Mesenchymal stem cell (in vitro differentiated cells and primary cell): ENCODE measurements at regions not wholly inside any gene's neighbourhood (a gene's known extent, or its start where the extent isn't known, plus 50 kb on each side); places are given as distances from the start of the nearest gene placed in this dataset.

ENCODE experiments used
- DNase-seq: peaks from one replicate; pipeline ENCODE4 v3.0.0-alpha.2; 2013
- H2AFZ ChIP-seq: one replicate; pipeline ENCODE4 v1.6.1; 2013; ENCODE audit warnings: low read depth, mild to moderate bottlenecking, control low read depth, inconsistent platforms, low read length, moderate library complexity
- H2AK5ac ChIP-seq: 2 replicates; pipeline ENCODE4 v1.6.1; 2013; ENCODE audit warnings: low read length, moderate library complexity, mild to moderate bottlenecking, inconsistent platforms; ENCODE audit not compliant: severe bottlenecking
- H2BK120ac ChIP-seq: one replicate; pipeline ENCODE4 v1.6.1; 2013; ENCODE audit warnings: low read depth, mild to moderate bottlenecking, inconsistent platforms, low read length, moderate library complexity
- H2BK12ac ChIP-seq, 2 experiments: one replicate each; pipeline ENCODE4 v1.6.1; 2013; ENCODE audit warnings: inconsistent platforms in 2 of 2, low read length in 2 of 2, mild to moderate bottlenecking in 2 of 2, moderate library complexity in 2 of 2, control low read depth in 1 of 2
- H2BK15ac ChIP-seq: one replicate; pipeline ENCODE4 v1.6.1; 2013; ENCODE audit warnings: mild to moderate bottlenecking, low read depth, inconsistent platforms; ENCODE audit not compliant: poor library complexity, severe bottlenecking
- H2BK5ac ChIP-seq: 2 replicates; pipeline ENCODE4 v1.6.1; 2013; ENCODE audit warnings: low read depth, mild to moderate bottlenecking, low read length, control low read depth, inconsistent platforms; ENCODE audit not compliant: poor library complexity, severe bottlenecking
- H3K14ac ChIP-seq, 2 experiments: one replicate each; pipeline ENCODE4 v1.6.1; 2013; ENCODE audit warnings: inconsistent platforms in 2 of 2, low read length in 2 of 2, control low read depth in 1 of 2, mild to moderate bottlenecking in 1 of 2, moderate library complexity in 1 of 2
- H3K18ac ChIP-seq, 2 experiments: one replicate each; pipeline ENCODE4 v1.6.1; 2013; ENCODE audit warnings: inconsistent platforms in 2 of 2, low read length in 2 of 2, control low read depth in 1 of 2, low read depth in 1 of 2, mild to moderate bottlenecking in 1 of 2
- H3K23ac ChIP-seq, 2 experiments: one replicate each; pipeline ENCODE4 v1.6.1; 2013; ENCODE audit warnings: inconsistent platforms in 2 of 2, low read length in 2 of 2, mild to moderate bottlenecking in 2 of 2, moderate library complexity in 2 of 2, control low read depth in 1 of 2
- H3K27ac ChIP-seq: 2 replicates; pipeline ENCODE4 v1.5.1; 2013; ENCODE audit warnings: mild to moderate bottlenecking, moderate library complexity, low read length, control low read depth, inconsistent platforms; ENCODE audit not compliant: poor library complexity, severe bottlenecking
- H3K27me3 ChIP-seq, 2 experiments: 2 replicates each; pipeline versions ENCODE4 v1.6.1 to v1.7.0; 2013; ENCODE audit warnings: low read length in 2 of 2, mild to moderate bottlenecking in 2 of 2, moderate library complexity in 2 of 2, control low read depth in 1 of 2, inconsistent platforms in 1 of 2; ENCODE audit not compliant: control insufficient read depth in 1 of 2, insufficient read depth in 1 of 2
- H3K36me3 ChIP-seq, 2 experiments: 2 replicates each; pipeline versions ENCODE4 v1.6.1 to v1.7.0; 2013; ENCODE audit warnings: low read length in 2 of 2, control low read depth in 1 of 2, inconsistent platforms in 1 of 2, low read depth in 1 of 2, mild to moderate bottlenecking in 1 of 2; ENCODE audit not compliant: insufficient read depth in 2 of 2, control insufficient read depth in 1 of 2
- H3K4ac ChIP-seq, 2 experiments: one replicate each; pipeline ENCODE4 v1.6.1; 2013; ENCODE audit warnings: inconsistent platforms in 2 of 2, low read length in 2 of 2, mild to moderate bottlenecking in 2 of 2, moderate library complexity in 2 of 2, control low read depth in 1 of 2, low read depth in 1 of 2
- H3K4me1 ChIP-seq: 2 replicates; pipeline ENCODE4 v1.6.1; 2013; ENCODE audit warnings: low read depth, low read length, control low read depth; ENCODE audit not compliant: control insufficient read depth, insufficient read depth
- H3K4me2 ChIP-seq: 2 replicates; pipeline ENCODE4 v1.6.1; 2013; ENCODE audit warnings: low read length, mild to moderate bottlenecking, inconsistent platforms; ENCODE audit not compliant: poor library complexity, severe bottlenecking
- H3K4me3 ChIP-seq, 2 experiments: 2 replicates each; pipeline versions ENCODE4 v1.5.1 to v1.7.0; 2013; ENCODE audit warnings: low read length in 2 of 2, mild to moderate bottlenecking in 2 of 2, control low read depth in 1 of 2, low read depth in 1 of 2; ENCODE audit not compliant: insufficient read depth in 1 of 2
- H3K79me1 ChIP-seq: replicated peaks from 2 replicates; pipeline ENCODE4 v1.6.1; 2013; ENCODE audit warnings: mild to moderate bottlenecking, control low read depth, low read length, inconsistent platforms; ENCODE audit not compliant: poor library complexity, severe bottlenecking
- H3K9ac ChIP-seq: 2 replicates; pipeline ENCODE4 v1.7.0; 2013; ENCODE audit warnings: mild to moderate bottlenecking, low read length, moderate library complexity
- H3K9me3 ChIP-seq: 2 replicates; pipeline ENCODE4 v1.7.0; 2013; ENCODE audit warnings: mild to moderate bottlenecking, low read length; ENCODE audit not compliant: control insufficient read depth
- H4K8ac ChIP-seq: one replicate; pipeline ENCODE4 v1.6.1; 2013; ENCODE audit warnings: inconsistent platforms, mild to moderate bottlenecking, low read length, moderate library complexity
- H4K91ac ChIP-seq: one replicate; pipeline ENCODE4 v1.6.1; 2013; ENCODE audit warnings: mild to moderate bottlenecking, low read length, inconsistent platforms
- WGBS: methylation state at CpG from one replicate; pipeline ENCODE4 v1.1.7; 2013; ENCODE audit warnings: mixed read lengths; 5-methylcytosine and 5-hydroxymethylcytosine counted together

GRCh38 chr12:13839365-13840336 lies 141.8 kb downstream of the GRIN2B start:
- no peak overlapping the region for H2BK12ac ChIP-seq
- WGBS = 69% methylated on average over 9 of the region's 11 CpGs
- no peak for DNase-seq
- no peak overlapping the region for H3K4me2 ChIP-seq
- H3K9me3 ChIP-seq = no peaks in the 10 kb centered on the region
- H3K36me3 ChIP-seq = no peaks in the 10 kb centered on the region
- no peak overlapping the region for H2BK120ac ChIP-seq
- H2BK5ac ChIP-seq = no peak overlapping the region
- no peak overlapping the region for H4K8ac ChIP-seq
- H3K4ac ChIP-seq = no peak overlapping the region
- H3K23ac ChIP-seq = no peak overlapping the region
- no peak overlapping the region for H3K9ac ChIP-seq
- no peak overlapping the region for H2BK15ac ChIP-seq
- no peaks in the 10 kb centered on the region for H3K79me1 ChIP-seq
- no peak overlapping the region for H2AFZ ChIP-seq
- no peak overlapping the region for H3K18ac ChIP-seq
- no peak overlapping the region for H3K27ac ChIP-seq
- H3K4me1 ChIP-seq = no peaks in the 10 kb centered on the region
- H2AK5ac ChIP-seq = no peak overlapping the region
- H3K4me3 ChIP-seq = no peak overlapping the region
- no peak overlapping the region for H3K14ac ChIP-seq
- no peaks in the 10 kb centered on the region for H3K27me3 ChIP-seq
- no peak overlapping the region for H4K91ac ChIP-seq

GRCh38 chr12:13836099-13836498 lies 145.3 kb downstream of the GRIN2B start:
- Histone ChIP-seq H4K8ac (no peak overlapping the region), H3K14ac (no peak overlapping the region), H2AFZ (no peak overlapping the region), H2BK120ac (no peak overlapping the region), H4K91ac (no peak overlapping the region), H2BK5ac (no peak overlapping the region), H3K4me2 (no peak overlapping the region), H2AK5ac (no peak overlapping the region), H3K27ac (no peak overlapping the region), H3K4me3 (no peak overlapping the region), H3K36me3 (no peaks in the 10 kb centered on the region), H3K79me1 (no peaks in the 10 kb centered on the region), H3K23ac (no peak overlapping the region), H3K9me3 (no peaks in the 10 kb centered on the region), H3K18ac (no peak overlapping the region), H3K9ac (no peak overlapping the region), H3K4ac (no peak overlapping the region), H2BK15ac (no peak overlapping the region), H3K4me1 (no peaks in the 10 kb centered on the region), H3K27me3 (no peaks in the 10 kb centered on the region), H2BK12ac (no peak overlapping the region)
- 83% methylated on average over 3 of the region's 3 CpGs for WGBS
- DNase-seq = no peak

GRCh38 chr12:13835652-13836051 lies 145.8 kb downstream of the GRIN2B start:
- no peak overlapping the region for H3K4ac ChIP-seq
- H3K27ac ChIP-seq = no peak overlapping the region
- no peak for DNase-seq
- no peak overlapping the region for H2AFZ ChIP-seq
- H3K4me1 ChIP-seq = no peaks in the 10 kb centered on the region
- no peak overlapping the region for H2BK120ac ChIP-seq
- no peak overlapping the region for H3K14ac ChIP-seq
- H3K18ac ChIP-seq = no peak overlapping the region
- H3K9ac ChIP-seq = no peak overlapping the region
- no peak overlapping the region for H2AK5ac ChIP-seq
- no peaks in the 10 kb centered on the region for H3K36me3 ChIP-seq
- no peak overlapping the region for H3K4me3 ChIP-seq
- H3K27me3 ChIP-seq = no peaks in the 10 kb centered on the region
- WGBS = 100% methylated on average over 1 of the region's 1 CpG
- no peak overlapping the region for H3K23ac ChIP-seq
- no peaks in the 10 kb centered on the region for H3K9me3 ChIP-seq
- no peak overlapping the region for H3K4me2 ChIP-seq
- no peak overlapping the region for H2BK12ac ChIP-seq
- no peak overlapping the region for H2BK5ac ChIP-seq
- H3K79me1 ChIP-seq = no peaks in the 10 kb centered on the region
- no peak overlapping the region for H4K91ac ChIP-seq
- H2BK15ac ChIP-seq = no peak overlapping the region
- H4K8ac ChIP-seq = no peak overlapping the region

GRCh38 chr12:13834241-13834640 lies 147.2 kb downstream of the GRIN2B start:
- H2BK120ac ChIP-seq = no peak overlapping the region
- H4K8ac ChIP-seq = no peak overlapping the region
- no peaks in the 10 kb centered on the region for H3K79me1 ChIP-seq
- DNase-seq = no peak
- no peak overlapping the region for H3K4me3 ChIP-seq
- H3K14ac ChIP-seq = no peak overlapping the region
- no peak overlapping the region for H2AFZ ChIP-seq
- no peak overlapping the region for H2BK12ac ChIP-seq
- H4K91ac ChIP-seq = no peak overlapping the region
- H2BK5ac ChIP-seq = no peak overlapping the region
- no peak overlapping the region for H3K4ac ChIP-seq
- H3K36me3 ChIP-seq = no peaks in the 10 kb centered on the region
- H3K27me3 ChIP-seq = no peaks in the 10 kb centered on the region
- H3K9ac ChIP-seq = no peak overlapping the region
- no peak overlapping the region for H3K27ac ChIP-seq
- H2AK5ac ChIP-seq = no peak overlapping the region
- no peak overlapping the region for H3K4me2 ChIP-seq
- no peak overlapping the region for H3K18ac ChIP-seq
- H3K9me3 ChIP-seq = no peaks in the 10 kb centered on the region
- H2BK15ac ChIP-seq = no peak overlapping the region
- 76% methylated on average over 5 of the region's 5 CpGs for WGBS
- no peaks in the 10 kb centered on the region for H3K4me1 ChIP-seq
- no peak overlapping the region for H3K23ac ChIP-seq
